Loucy (cell line): ENCODE measurements at regions not wholly inside any gene's neighbourhood (a gene's known extent, or its start where the extent isn't known, plus 50 kb on each side); places are given as distances from the start of the nearest gene placed in this dataset.

Source experiments
- H2AFZ ChIP-seq: fragments of 200-600 bp; sonication (generic); 2 replicates; pipeline ENCODE4 v1.6.0; 2016; ENCODE audit warnings: antibody characterized with exemption, mild to moderate bottlenecking, low read length, moderate library complexity
- H3F3A ChIP-seq: fragments of 200-600 bp; 2 replicates; pipeline ENCODE4 v1.6.0; 2016; ENCODE audit warnings: antibody characterized with exemption, low read depth, mild to moderate bottlenecking
- H3K27me3 ChIP-seq: fragments of 200-600 bp; sonication (generic); 2 replicates; pipeline ENCODE4 v1.6.1; 2014; ENCODE audit warnings: low read length, mild to moderate bottlenecking; ENCODE audit not compliant: insufficient read depth, poor library complexity, severe bottlenecking
- H3K36me3 ChIP-seq: fragments of 200-600 bp; sonication (generic); 2 replicates; pipeline ENCODE4 v1.6.1; 2016; ENCODE audit warnings: low read length; ENCODE audit not compliant: insufficient read depth
- H3K4me1 ChIP-seq: fragments of 200-600 bp; sonication (generic); 2 replicates; pipeline ENCODE4 v1.5.1; 2014; ENCODE audit warnings: low read length, mild to moderate bottlenecking; ENCODE audit not compliant: insufficient read depth, poor library complexity, severe bottlenecking
- H3K4me2 ChIP-seq: fragments of 200-600 bp; sonication (generic); 2 replicates; pipeline ENCODE4 v1.6.0; 2014; ENCODE audit warnings: antibody characterized with exemption, low read length, low read depth, mild to moderate bottlenecking; ENCODE audit not compliant: poor library complexity, severe bottlenecking
- H3K4me3 ChIP-seq: fragments of 200-600 bp; sonication (generic); 2 replicates; pipeline ENCODE4 v1.5.1; 2014; ENCODE audit warnings: low read length, mild to moderate bottlenecking, mixed read lengths; ENCODE audit not compliant: poor library complexity, severe bottlenecking
- H3K79me2 ChIP-seq: fragments of 200-600 bp; sonication (generic); 2 replicates; pipeline ENCODE4 v1.6.1; 2014; ENCODE audit warnings: low read length; ENCODE audit not compliant: insufficient read depth
- H3K9ac ChIP-seq: fragments of 200-600 bp; sonication (generic); 2 replicates; pipeline ENCODE4 v1.6.0; 2014; ENCODE audit warnings: mild to moderate bottlenecking, low read depth, low read length, moderate library complexity; ENCODE audit not compliant: poor library complexity, severe bottlenecking
- H3K9me2 ChIP-seq: fragments of 200-600 bp; sonication (generic); replicated peaks from 2 replicates; pipeline ENCODE4 v1.6.1; 2016; ENCODE audit warnings: low read depth, low read length, mixed read lengths
- H3K9me3 ChIP-seq: fragments of 200-600 bp; sonication (generic); 2 replicates; pipeline ENCODE4 v1.6.1; 2014; ENCODE audit warnings: mild to moderate bottlenecking, antibody characterized with exemption, low read length, low read depth; ENCODE audit not compliant: insufficient read depth
- H4K20me1 ChIP-seq: fragments of 200-600 bp; sonication (generic); 2 replicates; pipeline ENCODE4 v1.6.0; 2014; ENCODE audit warnings: antibody characterized with exemption, low read length, mild to moderate bottlenecking; ENCODE audit not compliant: insufficient read depth, poor library complexity, severe bottlenecking
- CTCF ChIP-seq: fragments of 200-600 bp; sonication (generic); conservative IDR thresholded peaks from 2 replicates; pipeline ENCODE4 v1.5.1; 2014; ENCODE audit warnings: mild to moderate bottlenecking, antibody characterized with exemption, low read length
- EZH2phosphoT487 ChIP-seq: fragments of 200-600 bp; IDR thresholded peaks from 2 replicates; pipeline ENCODE4 v1.6.1; 2018; ENCODE audit warnings: antibody characterized with exemption, mild to moderate bottlenecking, moderate library complexity, borderline replicate concordance

- H3K4me3 ChIP-seq = peak overlapping the region; percentile 14
- no peaks in the 10 kb centered on the region for H3K79me2 ChIP-seq
- peak overlapping the region; percentile 64; the same call in 1 of the 2 replicates for H2AFZ ChIP-seq
- H3K9me3 ChIP-seq = no peaks in the 10 kb centered on the region
- no peaks in the 10 kb centered on the region for H3K27me3 ChIP-seq
- H3K4me1 ChIP-seq = no peaks in the 10 kb centered on the region
- no peaks in the 10 kb centered on the region for H4K20me1 ChIP-seq
- H3K9ac ChIP-seq = no peak overlapping the region
- no peaks in the 10 kb centered on the region for H3F3A ChIP-seq
- peak; percentile 61 for TF ChIP-seq CTCF
- TF ChIP-seq EZH2phosphoT487 = no peak
- H3K9me2 ChIP-seq = no peaks in the 10 kb centered on the region
- H3K4me2 ChIP-seq = peak overlapping the region; percentile 63
- H3K36me3 ChIP-seq = no peaks in the 10 kb centered on the region
Observed at GRCh38 chrX:57821703-57822387, 88.4 kb downstream of the ZXDA start.

- H3K79me2 ChIP-seq = no peaks in the 10 kb centered on the region
- TF ChIP-seq EZH2phosphoT487 = no peak
- TF ChIP-seq CTCF = peak; percentile 58
- H3K9me3 ChIP-seq = no peaks in the 10 kb centered on the region
- no peaks in the 10 kb centered on the region for H4K20me1 ChIP-seq
- no peak overlapping the region for H3K9ac ChIP-seq
- H3K36me3 ChIP-seq = no peaks in the 10 kb centered on the region
- no peak overlapping the region for H2AFZ ChIP-seq
- no peak overlapping the region for H3K4me2 ChIP-seq
- H3K4me1 ChIP-seq = no peaks in the 10 kb centered on the region
- no peaks in the 10 kb centered on the region for H3F3A ChIP-seq
- H3K4me3 ChIP-seq = no peak overlapping the region
- H3K27me3 ChIP-seq = no peaks in the 10 kb centered on the region
- H3K9me2 ChIP-seq = no peaks in the 10 kb centered on the region
Observed at GRCh38 chrX:57817302-57817701, 93.0 kb downstream of the ZXDA start.

GRCh38 chrX:57772637-57773036, 92.6 kb upstream of the NLRP2B start:
- Histone ChIP-seq H3K79me2 (no peaks in the 10 kb centered on the region), H3F3A (no peaks in the 10 kb centered on the region), H2AFZ (no peak overlapping the region), H3K9me2 (no peaks in the 10 kb centered on the region), H3K4me1 (no peaks in the 10 kb centered on the region), H3K4me2 (no peak overlapping the region), H3K36me3 (no peaks in the 10 kb centered on the region), H3K4me3 (no peak overlapping the region), H3K9ac (no peak overlapping the region), H3K9me3 (no peaks in the 10 kb centered on the region), H4K20me1 (no peaks in the 10 kb centered on the region), H3K27me3 (no peaks in the 10 kb centered on the region)
- TF ChIP-seq EZH2phosphoT487 (no peak), CTCF (no peak)
